Endothelial cell of umbilical vein (primary cell): ENCODE measurements at regions not wholly inside any gene's neighbourhood (a gene's known extent, or its start where the extent isn't known, plus 50 kb on each side); places are given as distances from the start of the nearest gene placed in this dataset.

ENCODE experiments used
- BruUV-seq: library from RNA; stranded (reverse); fragments of 400-500 nt; replicated peaks from 2 replicates; lab custom pipeline; 2021; lab: Mats Ljungman, UMichigan
- CTCF ChIA-PET: fragments of 300-600, 350-600 bp; sonication (Branson Sonifier 250); formaldehyde crosslinking; loops from one replicate; lab custom pipeline; 2021; ENCODE audit warnings: antibody characterized with exemption, inconsistent platforms; lab: Charles Lee
- POLR2A ChIA-PET: fragments of 300-600, 350-600 bp; sonication (Branson Sonifier 250); formaldehyde crosslinking; loops from one replicate; lab custom pipeline; 2021; ENCODE audit warnings: antibody characterized with exemption, inconsistent platforms; lab: Charles Lee
- DNase-seq: peaks from one replicate; pipeline ENCODE4 v3.0.0-alpha.2; 2011; ENCODE audit warnings: low read depth, low spot score
- FAIRE-seq: peaks from 2 replicates; lab custom pipeline; 2011; peaks lifted over from hg19 to GRCh38; lab: Jason Lieb, UNC
- H2AFZ ChIP-seq: 2 replicates; pipeline ENCODE4 v1.6.0; 2012; ENCODE audit warnings: low read depth, low read length, control low read depth, inconsistent platforms
- H3K27ac ChIP-seq: 2 replicates; pipeline ENCODE4 v1.5.1; 2011; ENCODE audit warnings: low read depth, mild to moderate bottlenecking, control low read depth, low read length, moderate library complexity; ENCODE audit not compliant: insufficient read depth
- H3K27me3 ChIP-seq, 2 experiments: 2 replicates each; pipeline versions ENCODE4 v1.6.0 to v1.6.1; 2011; ENCODE audit warnings: low read length in 2 of 2, mixed read lengths in 1 of 2; ENCODE audit not compliant: control insufficient read depth in 2 of 2, insufficient read depth in 2 of 2
- H3K36me3 ChIP-seq, 2 experiments: 2 replicates in 1 of 2; 3 replicates in 1 of 2; pipeline ENCODE4 v1.5.1; 2011; ENCODE audit warnings: low read length in 2 of 2, mild to moderate bottlenecking in 1 of 2, moderate library complexity in 1 of 2; ENCODE audit not compliant: control insufficient read depth in 2 of 2, insufficient read depth in 2 of 2; ENCODE audit errors: extremely low read depth in 1 of 2
- H3K4me1 ChIP-seq: 3 replicates; pipeline ENCODE4 v1.5.1; 2011; ENCODE audit warnings: mild to moderate bottlenecking, low read length; ENCODE audit not compliant: control insufficient read depth, insufficient read depth; ENCODE audit errors: extremely low read depth
- H3K4me2 ChIP-seq: 2 replicates; pipeline ENCODE4 v1.6.1; 2011; ENCODE audit warnings: low read length, control low read depth, mixed read lengths; ENCODE audit not compliant: insufficient read depth
- H3K4me3 ChIP-seq, 3 experiments: fragments of 200-600 bp in 1 of 3; sonication (generic), shearing (Covaris generic) in 1 of 3; replicated peaks in 1 of 3; 2 replicates each; pipeline ENCODE4 v1.5.1; 2011 to 2016; ENCODE audit warnings: control low read depth in 3 of 3, low read length in 3 of 3, mild to moderate bottlenecking in 2 of 3, inconsistent platforms in 1 of 3, low read depth in 1 of 3, moderate library complexity in 1 of 3; ENCODE audit not compliant: insufficient read depth in 1 of 3
- H3K79me2 ChIP-seq: 2 replicates; pipeline ENCODE4 v1.6.0; 2012; ENCODE audit warnings: low read length, inconsistent platforms; ENCODE audit not compliant: control insufficient read depth, insufficient read depth
- H3K9ac ChIP-seq: replicated peaks from 2 replicates; pipeline ENCODE3; 2011; ENCODE audit warnings: low read length, control low read depth; ENCODE audit not compliant: insufficient read depth; ENCODE audit errors: extremely low read depth
- H3K9me1 ChIP-seq: replicated peaks from 3 replicates; pipeline ENCODE4 v1.6.0; 2011; ENCODE audit warnings: mild to moderate bottlenecking, low read length; ENCODE audit not compliant: control insufficient read depth, insufficient read depth; ENCODE audit errors: extremely low read depth
- H3K9me3 ChIP-seq: replicated peaks from 2 replicates; pipeline ENCODE4 v1.5.1; 2012; ENCODE audit warnings: low read length, inconsistent platforms; ENCODE audit not compliant: control insufficient read depth, insufficient read depth
- H4K20me1 ChIP-seq: replicated peaks from 2 replicates; pipeline ENCODE3; 2011; ENCODE audit warnings: mild to moderate bottlenecking, low read length; ENCODE audit not compliant: control insufficient read depth, insufficient read depth; ENCODE audit errors: extremely low read depth
- EZH2 ChIP-seq: IDR thresholded peaks from 2 replicates; pipeline ENCODE4 v1.6.1; 2012; ENCODE audit warnings: borderline replicate concordance, low read depth, mild to moderate bottlenecking, moderate library complexity, low read length, inconsistent platforms; ENCODE audit not compliant: severe bottlenecking
- FOS ChIP-seq: IDR thresholded peaks from 2 replicates; pipeline ENCODE4 v1.6.1; 2011; ENCODE audit warnings: mild to moderate bottlenecking, low read length, moderate library complexity, borderline replicate concordance; ENCODE audit not compliant: insufficient read depth
- GATA2 ChIP-seq: IDR thresholded peaks from 2 replicates; pipeline ENCODE4 v1.7.0; 2011; ENCODE audit warnings: low read depth, mild to moderate bottlenecking, moderate library complexity, mixed read lengths, low read length; ENCODE audit not compliant: insufficient read length, insufficient read depth
- JUN ChIP-seq: IDR thresholded peaks from 2 replicates; pipeline ENCODE4 v1.6.1; 2011; ENCODE audit warnings: borderline replicate concordance, low read depth; ENCODE audit not compliant: insufficient read length, insufficient read depth
- MYC ChIP-seq: IDR thresholded peaks from one replicate; pipeline ENCODE4 v1.6.1; 2011; ENCODE audit warnings: mild to moderate bottlenecking, low read depth, low read length
- POLR2A ChIP-seq: IDR thresholded peaks from 2 replicates; pipeline ENCODE4 v1.6.1; 2012; ENCODE audit warnings: low read depth, mild to moderate bottlenecking, control low read depth, low read length
- POLR2AphosphoS5 ChIP-seq: IDR thresholded peaks from 2 replicates; pipeline ENCODE4 v1.6.1; 2012; ENCODE audit warnings: low read depth, mild to moderate bottlenecking, control low read depth, low read length, moderate library complexity; ENCODE audit not compliant: insufficient read depth
- dilution Hi-C: fragments of 300-500 bp; cut with MboI; formaldehyde crosslinking; loops from one replicate; pipeline ENCODE4 v1.15.0; 2019; ENCODE audit warnings: low sequenced_read_pairs; ENCODE audit not compliant: extremely low pct_ligation_motif_present
- intact Hi-C: fragments of 100-400 bp; cut with micrococcal nuclease; formaldehyde crosslinking; loops from one replicate; pipeline ENCODE4 v1.10.0; 2022
- TF ChIP-seq, protein P1 (sequence below), 2 donors: IDR thresholded peaks; 1 replicate in 1 of 2; 2 replicates in 1 of 2; pipeline ENCODE4 v1.5.1; 2011; ENCODE audit warnings: low read length in 2 of 2, mild to moderate bottlenecking in 2 of 2, moderate library complexity in 2 of 2, control low read depth in 1 of 2, inconsistent platforms in 1 of 2, low read depth in 1 of 2; ENCODE audit not compliant: insufficient read depth in 1 of 2; ENCODE audit errors: extremely low read depth in 1 of 2
- TF ChIP-seq, protein P2 (sequence below): IDR thresholded peaks from 2 replicates; pipeline ENCODE4 v1.6.1; 2011; ENCODE audit not compliant: insufficient read depth, insufficient read length

DNA sequence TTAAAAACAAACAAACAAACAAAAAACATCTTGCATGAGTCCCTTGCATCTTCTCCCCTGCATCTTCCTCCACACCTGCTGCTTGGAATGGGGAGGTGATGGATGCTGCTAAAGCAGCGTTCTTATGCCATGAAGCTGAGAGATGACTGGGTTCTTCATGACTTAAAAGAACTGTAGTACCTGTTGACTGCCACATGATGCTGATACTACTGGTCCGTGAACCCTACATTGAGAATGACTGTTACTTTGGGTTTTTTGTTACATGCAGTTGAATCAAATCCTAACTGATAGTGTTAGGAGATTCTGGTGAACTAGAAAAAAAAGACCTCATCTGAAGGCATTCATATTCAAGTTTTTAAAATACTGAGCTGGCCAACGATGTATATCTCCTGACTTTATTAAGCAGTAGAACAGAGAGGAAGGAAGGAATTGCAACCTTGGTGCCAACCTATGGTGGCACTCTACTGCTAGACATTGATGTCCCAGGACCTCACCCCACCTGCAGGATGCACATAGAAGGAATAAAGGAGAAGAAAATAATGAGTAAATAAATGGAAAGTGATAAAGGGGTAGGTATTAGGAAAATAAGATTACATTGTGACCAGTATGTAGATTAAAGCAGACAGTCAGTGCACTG lies 63.2 kb upstream of the SPAG16 start:
- POLR2A ChIA-PET = no interaction called here
- no peak for FAIRE-seq

GRCh38 chr2:213221957-213222356 lies 62.3 kb upstream of the SPAG16 start:
- Histone ChIP-seq H3K4me3 (no peak overlapping the region), H3K4me1 (no peaks in the 10 kb centered on the region), H4K20me1 (no peaks in the 10 kb centered on the region), H3K27ac (no peak overlapping the region), H3K79me2 (no peaks in the 10 kb centered on the region), H2AFZ (no peak overlapping the region), H3K36me3 (no peaks in the 10 kb centered on the region), H3K9me3 (no peaks in the 10 kb centered on the region), H3K4me2 (no peak overlapping the region), H3K9ac (no peak overlapping the region), H3K9me1 (no peaks in the 10 kb centered on the region), H3K27me3 (no peaks in the 10 kb centered on the region)
- CTCF ChIA-PET = interaction anchor here (1.2 kb wide), 1 partner anchor 10 kb away, joined by 4 read pairs; no protein-coding TSS in a partner anchor
- DNase-seq (no peak), FAIRE-seq (no peak)
- no TSS peak for BruUV-seq
- intact Hi-C loops = no loop called here
- POLR2A ChIA-PET = no interaction called here
- dilution Hi-C loops = no loop called here
- TF ChIP-seq GATA2 (no peak), MYC (no peak), JUN (no peak), FOS (no peak), POLR2AphosphoS5 (no peak), EZH2 (no peak), POLR2A (no peak)
- TF ChIP-seq, protein P1, sequence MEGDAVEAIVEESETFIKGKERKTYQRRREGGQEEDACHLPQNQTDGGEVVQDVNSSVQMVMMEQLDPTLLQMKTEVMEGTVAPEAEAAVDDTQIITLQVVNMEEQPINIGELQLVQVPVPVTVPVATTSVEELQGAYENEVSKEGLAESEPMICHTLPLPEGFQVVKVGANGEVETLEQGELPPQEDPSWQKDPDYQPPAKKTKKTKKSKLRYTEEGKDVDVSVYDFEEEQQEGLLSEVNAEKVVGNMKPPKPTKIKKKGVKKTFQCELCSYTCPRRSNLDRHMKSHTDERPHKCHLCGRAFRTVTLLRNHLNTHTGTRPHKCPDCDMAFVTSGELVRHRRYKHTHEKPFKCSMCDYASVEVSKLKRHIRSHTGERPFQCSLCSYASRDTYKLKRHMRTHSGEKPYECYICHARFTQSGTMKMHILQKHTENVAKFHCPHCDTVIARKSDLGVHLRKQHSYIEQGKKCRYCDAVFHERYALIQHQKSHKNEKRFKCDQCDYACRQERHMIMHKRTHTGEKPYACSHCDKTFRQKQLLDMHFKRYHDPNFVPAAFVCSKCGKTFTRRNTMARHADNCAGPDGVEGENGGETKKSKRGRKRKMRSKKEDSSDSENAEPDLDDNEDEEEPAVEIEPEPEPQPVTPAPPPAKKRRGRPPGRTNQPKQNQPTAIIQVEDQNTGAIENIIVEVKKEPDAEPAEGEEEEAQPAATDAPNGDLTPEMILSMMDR (IDR thresholded peaks at IDR 0.05; ENCODE audit: extremely low read depth in 1 of 2, insufficient read depth in 1 of 2, low read depth in 1 of 2, low read length in 2 of 2) = no peak
- TF ChIP-seq, protein P2, sequence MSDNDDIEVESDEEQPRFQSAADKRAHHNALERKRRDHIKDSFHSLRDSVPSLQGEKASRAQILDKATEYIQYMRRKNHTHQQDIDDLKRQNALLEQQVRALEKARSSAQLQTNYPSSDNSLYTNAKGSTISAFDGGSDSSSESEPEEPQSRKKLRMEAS = no peak

More for the DNA sequence above, 63.2 kb upstream of the SPAG16 start:
- Histone ChIP-seq H3K27me3 (no peaks in the 10 kb centered on the region), H3K36me3 (no peaks in the 10 kb centered on the region), H3K9me1 (no peaks in the 10 kb centered on the region), H4K20me1 (no peaks in the 10 kb centered on the region), H2AFZ (no peak overlapping the region), H3K9me3 (no peaks in the 10 kb centered on the region), H3K4me2 (no peak overlapping the region), H3K9ac (no peak overlapping the region), H3K4me3 (no peak overlapping the region), H3K4me1 (no peaks in the 10 kb centered on the region), H3K79me2 (no peaks in the 10 kb centered on the region), H3K27ac (no peak overlapping the region)
- BruUV-seq = no TSS peak
- dilution Hi-C loops = no loop called here
- TF ChIP-seq FOS = no peak
- TF ChIP-seq, protein P1 (IDR thresholded peaks at IDR 0.05; ENCODE audit: extremely low read depth in 1 of 2, insufficient read depth in 1 of 2, low read depth in 1 of 2, low read length in 2 of 2) = no peak
- CTCF ChIA-PET = interaction anchor here (1.2 kb wide), 1 partner anchor 10 kb away, joined by 4 read pairs; no protein-coding TSS in a partner anchor
- intact Hi-C loops = no loop called here
- DNase-seq = no peak
